GM18508 (cell line): ENCODE measurements at regions not wholly inside any gene's neighbourhood (a gene's known extent, or its start where the extent isn't known, plus 50 kb on each side); places are given as distances from the start of the nearest gene placed in this dataset.

Source experiments
- ATAC-seq: cut with Tn5 transposase; IDR thresholded peaks from one replicate; pipeline ENCODE4 v1.9.1; 2021; ENCODE audit warnings: moderate number of reproducible peaks; ENCODE audit not compliant: insufficient read depth, unreplicated experiment

DNA sequence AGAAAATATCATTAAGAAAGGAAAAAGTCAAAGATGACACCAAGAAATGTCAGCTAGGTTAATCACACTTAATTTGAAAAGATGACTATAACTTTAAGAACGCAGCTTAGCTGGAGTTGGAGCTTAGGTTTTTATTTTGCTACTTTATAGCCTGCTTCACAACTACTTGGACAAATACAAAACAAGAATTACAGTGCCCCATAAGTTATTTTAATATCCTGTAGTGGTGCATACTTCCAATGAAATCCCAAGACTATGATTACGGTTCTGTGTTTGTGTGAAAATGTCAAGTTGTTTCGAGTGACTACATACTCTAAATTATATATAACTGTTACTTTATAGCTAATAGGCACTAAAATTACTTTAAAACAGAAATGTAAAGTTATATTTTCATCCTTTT is 244.6 kb upstream of the MGMT start:
- no peak for ATAC-seq

DNA sequence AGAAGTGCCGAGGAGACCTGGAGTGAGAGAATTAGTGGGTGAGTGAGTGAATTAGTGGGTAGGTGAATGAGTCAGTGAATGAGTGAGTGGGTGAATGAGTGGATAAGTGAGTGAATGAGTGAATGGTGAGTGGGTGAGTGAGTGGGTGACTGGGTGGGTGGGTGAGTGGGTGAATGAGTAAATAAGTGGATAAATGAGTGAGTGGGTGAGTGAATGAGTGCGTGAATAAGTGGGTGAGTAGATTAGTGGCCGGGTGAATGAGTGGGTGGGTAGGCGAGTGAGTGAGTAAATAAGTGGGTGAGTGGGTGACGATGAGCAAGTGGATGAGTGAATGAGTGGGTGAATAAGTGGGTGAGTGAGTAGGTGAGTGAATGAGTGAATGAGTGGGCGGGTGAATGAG is 243.7 kb upstream of the MGMT start:
- ATAC-seq, result no peak

DNA sequence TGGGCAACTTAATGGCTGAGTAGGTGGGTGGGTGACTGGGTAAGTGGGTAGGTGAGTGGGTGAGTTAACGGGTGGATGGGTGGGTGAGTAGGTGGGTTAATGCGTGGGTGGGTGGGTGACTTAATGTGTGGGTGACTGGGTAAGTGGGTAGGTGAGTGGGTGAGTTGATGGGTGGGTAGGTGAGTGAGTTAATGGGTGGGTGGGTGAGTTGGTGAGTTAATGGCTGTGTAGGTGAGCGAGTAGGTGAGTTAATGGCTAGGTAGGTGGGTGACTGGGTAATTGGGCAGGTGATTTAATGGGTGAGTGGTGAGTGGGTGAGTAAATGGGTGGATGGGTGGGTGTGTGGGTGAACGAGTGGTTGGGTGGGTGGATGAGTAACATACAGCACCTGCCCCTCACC is 243.0 kb upstream of the MGMT start:
- no peak for ATAC-seq

DNA sequence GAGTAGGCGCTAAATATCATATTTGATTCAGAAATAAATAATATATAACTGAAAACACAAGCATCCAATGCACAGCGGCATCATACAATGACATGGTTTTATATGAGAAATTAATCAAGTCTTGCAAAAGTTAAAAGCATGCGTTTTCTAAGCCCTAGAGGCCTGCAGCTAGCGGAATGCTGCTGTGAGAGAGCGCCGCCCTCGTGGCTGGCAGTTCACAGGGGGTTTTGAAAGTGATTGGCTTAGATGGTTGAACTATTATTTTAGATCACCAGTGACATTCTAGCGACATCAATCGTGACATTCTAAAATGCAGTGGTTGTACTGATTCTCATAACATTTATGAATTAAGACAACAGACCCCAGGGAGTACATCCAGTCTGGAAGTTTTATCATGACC is 235.2 kb upstream of the MGMT start:
- no peak for ATAC-seq

DNA sequence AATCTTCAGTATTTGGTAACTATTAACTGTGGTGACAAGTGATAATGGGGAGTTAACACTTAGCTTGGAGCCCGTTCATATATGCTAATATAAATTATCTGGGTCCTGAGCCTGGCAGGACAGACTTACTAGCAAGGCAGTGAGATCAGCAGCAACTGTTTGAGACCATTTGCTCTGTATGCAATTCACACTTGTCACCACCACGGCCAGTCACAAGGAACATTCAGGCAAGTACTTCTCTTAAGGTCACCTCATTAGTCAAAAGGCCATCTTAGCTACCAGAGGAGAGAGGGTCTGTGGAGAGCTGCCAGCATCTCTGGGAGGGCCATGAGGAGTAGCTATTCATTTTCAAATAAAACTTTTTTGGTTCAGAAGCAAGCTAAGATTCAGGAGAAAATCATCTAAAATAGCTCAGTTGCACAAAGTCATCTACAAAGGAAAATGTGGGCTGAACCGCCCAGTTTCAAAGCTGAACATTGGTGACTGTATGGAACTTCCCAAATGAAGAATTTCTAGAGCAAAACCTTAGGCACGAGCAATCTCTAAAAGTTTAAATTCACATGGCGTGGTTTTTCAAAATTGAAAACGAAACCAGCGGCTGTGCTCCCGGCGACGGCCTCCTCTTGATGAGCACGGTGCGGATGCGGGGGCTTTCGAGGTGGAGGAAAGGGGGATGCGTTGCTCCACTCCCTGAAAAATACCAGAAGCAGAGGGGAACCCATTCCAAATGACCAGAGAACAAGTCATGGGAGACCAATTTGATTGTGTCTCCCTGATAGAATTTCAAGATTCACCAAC is 233.5 kb upstream of the MGMT start:
- no peak for ATAC-seq

DNA sequence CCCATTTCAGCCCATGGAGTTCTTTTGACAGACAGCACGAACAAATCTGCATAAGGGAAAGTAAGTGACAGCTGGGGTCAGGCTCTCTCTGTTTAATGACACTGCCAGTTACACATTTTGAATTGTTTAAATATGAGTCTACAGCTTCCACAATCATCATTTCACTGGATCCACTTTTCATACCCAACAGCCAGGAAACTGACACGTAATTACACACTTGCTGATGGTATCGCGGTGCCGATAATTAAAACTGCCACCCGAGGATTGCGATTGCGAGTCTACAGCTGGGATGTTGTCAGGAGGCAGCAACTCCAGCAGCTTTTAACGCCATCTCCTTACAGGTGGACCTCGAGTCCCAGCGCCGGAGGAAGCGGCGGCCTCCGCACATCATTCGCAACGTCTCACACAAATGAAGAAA is 230.8 kb upstream of the MGMT start:
- ATAC-seq, result no peak

DNA sequence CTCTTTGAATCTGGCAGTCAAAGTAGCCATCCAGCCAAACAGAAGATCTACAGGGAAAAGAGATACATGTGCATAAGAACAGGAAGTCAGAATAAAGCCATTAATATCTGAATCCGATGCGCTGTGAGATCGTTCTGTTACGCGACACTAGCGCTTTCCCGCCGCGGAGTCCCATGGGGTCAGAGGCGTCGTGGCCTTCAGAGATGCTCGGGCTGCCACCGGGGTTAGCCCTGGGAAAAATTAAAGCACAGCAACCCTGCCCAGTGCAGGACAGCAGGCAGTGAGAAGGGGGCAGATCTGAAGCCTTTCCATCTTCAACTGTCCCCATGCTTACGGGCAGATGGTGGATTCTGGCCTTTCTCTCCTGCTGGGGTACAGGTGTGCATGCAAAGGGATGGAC is 225.6 kb upstream of the MGMT start:
- no peak for ATAC-seq

DNA sequence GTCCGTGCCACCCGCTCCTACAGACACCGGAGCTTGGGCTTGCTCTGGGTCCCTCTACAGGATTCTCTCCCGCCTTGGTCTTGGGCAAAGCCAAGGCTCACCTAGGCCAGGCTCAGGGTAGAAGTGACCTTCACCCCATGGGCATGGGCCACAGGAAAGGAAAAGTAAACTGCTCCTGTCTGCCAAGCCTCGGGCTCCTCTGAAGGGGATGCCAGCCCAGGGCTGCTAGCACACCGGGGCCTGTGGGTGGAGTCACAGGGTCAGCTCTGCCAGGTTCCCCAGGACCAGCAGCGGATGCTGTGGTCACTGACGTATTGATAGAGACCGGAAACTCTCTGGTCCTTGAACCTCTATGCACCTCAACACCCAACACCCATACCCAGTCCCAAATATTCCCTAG is 222.7 kb upstream of the MGMT start:
- ATAC-seq, result no peak

DNA sequence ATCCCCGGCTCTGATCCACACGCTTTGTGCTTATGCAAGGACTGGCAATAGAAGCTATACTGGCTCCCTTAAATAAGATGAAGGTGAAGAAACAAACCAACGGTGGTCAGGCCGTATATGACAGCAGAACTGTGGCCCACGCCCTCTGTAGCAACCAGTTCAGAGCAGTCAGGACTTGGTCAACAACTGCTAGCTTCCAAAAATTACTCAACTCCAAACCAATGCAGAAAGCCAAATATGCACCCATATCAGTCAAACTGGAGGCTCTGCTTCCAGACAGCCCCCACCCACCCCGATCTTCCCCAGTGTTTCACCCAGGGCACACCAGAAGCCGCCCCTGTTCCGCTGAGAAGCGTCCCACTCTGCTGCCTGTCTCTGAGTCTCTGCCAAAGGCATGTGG is 222.3 kb upstream of the MGMT start:
- no peak for ATAC-seq

DNA sequence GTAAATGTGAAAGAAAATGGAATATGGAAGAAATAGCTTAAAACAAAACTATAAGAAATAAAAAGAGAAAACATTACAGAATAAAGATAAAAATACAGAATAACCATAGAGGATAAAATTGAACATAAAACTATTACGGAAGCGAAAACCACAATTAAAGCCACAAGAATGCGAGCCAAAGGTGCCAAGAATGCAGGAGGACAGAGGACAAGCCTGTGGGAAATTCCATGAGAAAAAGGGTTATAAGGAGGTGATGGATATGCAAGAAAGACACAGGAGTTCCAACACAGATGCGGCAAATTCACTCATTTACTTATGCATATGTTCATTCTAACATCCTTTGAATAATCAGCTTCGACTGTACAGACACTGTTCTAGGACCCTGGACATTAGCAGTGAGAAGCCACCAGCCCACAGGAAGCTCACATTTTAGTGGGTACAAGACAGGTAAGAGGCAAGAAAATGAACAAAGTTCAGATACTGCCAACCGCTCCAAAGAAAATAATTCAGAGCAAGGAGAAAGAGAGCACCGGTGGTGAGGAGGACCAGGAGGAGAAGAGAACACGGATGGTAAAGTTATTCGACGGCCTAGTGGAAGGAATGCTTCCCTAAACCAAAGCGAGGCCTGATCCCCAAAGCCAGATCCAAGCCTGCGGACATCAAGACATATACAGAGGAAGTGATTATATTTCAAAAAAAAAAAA is 213.7 kb upstream of the MGMT start:
- no peak for ATAC-seq

DNA sequence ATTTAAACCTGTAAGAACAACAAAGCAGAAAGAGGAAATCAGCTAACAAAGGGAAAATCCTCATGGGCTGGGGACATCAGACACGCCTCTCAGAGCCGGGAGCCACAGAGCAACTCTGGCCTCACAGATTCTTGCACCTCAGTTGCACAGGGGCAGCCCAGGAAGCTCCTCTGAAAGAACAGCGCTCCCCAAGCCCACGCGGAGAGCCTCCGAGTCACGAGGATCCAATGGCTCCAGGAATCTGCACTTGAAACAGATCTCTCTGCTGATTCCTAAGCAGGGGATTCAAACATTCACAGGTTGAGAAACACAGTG is 213.2 kb upstream of the MGMT start:
- ATAC-seq, result no peak

DNA sequence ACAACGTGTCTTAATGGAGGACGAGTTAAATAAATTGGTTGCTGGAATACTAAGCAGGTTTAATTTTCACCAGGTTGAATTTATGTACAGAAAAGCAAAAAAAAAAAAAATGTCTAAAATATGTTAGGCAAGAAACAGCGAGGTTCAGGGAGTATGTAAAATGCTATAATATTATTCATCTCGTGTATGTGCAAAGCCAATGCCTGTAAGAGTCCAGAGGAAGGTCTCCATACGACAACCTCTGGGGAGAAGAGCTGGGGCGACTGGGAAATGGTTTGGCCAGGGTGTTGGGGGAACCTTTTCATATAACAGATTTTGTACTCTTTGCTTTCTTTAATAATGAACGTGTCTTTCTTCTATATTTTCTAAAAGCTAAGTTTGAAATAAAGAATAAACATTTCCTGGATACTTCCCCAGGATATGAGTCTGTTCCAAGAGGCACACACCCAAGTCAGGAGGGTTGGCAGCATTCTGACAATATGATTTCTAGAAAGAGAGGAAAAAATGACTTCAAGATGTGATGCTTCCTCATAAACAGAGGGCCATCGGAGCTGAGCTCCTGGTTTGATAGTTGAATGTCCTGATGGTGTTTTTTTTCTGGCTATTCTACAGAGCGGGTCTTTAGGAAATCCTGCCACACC is 208.6 kb upstream of the MGMT start:
- no peak for ATAC-seq

DNA sequence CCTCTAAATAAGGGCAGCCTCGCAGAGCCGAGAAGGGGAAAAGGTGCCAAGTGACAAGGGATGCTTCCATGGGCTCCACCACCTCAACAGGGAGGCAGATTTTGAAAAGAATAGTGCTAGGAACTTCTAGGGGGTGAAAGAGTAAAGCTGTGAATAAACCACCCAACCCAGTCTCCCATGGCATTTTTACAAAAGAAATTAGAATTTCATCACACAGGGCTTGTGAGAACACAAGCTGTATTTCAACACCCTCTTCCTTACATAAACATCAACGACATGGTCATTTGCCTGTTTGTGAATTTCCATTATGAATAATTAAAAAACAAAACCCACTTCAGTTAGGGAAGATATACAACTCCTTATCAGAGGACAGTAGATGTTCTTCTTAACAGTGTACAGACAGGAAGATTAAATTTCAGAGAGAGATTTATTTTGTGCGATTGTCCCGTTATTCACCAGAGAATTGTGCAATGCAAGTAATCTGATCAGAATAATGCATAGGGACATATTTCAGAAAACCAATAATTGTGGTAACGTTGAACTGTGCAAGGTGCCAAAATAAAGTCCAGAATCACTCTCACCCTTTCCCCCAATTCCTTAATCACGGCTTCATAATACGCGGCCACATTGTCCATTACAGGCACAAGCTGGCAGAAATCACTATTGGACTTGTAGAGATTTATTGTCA is 207.8 kb upstream of the MGMT start:
- no peak for ATAC-seq

DNA sequence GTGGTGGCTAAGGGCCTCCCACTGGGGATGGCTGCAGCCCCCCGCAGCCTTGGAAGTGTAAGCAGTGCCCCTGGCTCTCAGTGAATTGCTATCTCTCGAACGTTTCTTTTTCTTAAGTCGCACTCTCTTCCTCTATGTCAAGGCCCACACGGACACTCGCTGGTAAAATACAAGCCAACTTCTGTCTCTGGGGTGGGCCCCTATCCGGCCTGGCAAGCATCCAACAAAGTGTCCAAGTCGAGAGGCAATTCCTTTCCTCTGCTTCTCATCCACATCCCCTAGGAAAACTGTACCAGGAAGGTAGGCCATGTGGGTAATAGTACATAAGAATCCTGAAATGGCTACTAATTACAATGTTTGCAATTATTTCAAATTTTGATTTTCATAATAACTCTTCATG is 194.9 kb upstream of the MGMT start:
- no peak for ATAC-seq

DNA sequence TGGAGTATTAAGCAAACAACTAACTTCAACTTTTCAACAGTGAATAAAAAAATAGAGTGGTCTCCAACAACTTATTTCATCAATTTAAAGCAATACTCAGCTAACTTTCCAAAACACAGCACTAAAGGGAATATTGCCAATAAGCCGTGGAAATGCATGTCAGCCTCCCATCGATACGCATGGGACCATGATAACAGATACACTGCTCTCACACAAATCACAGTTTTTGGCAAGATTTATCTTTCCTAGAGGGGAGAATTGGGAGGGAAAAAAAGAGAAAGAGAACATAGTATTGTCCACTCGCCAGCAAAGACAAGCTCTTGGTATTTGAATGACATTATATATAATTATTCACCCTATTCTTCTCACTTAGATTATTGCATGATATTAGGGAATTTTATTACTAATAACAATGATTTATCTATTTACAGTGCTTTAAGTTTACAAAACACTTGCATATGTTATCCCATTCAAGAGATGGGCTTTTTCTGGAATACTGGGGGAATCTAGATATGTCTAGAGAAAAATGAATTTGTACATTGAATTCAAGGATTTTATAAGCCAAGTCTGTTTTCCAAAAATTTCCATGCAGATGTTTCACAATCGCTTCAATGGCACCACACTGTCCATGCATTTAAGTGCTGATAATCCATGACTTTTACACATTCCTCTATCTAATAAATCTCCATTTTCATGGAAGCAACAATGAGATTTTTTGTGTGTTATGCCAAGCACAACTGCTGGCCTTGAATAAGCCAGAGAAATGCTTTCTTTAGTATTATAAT is 194.0 kb upstream of the MGMT start:
- ATAC-seq, result no peak

DNA sequence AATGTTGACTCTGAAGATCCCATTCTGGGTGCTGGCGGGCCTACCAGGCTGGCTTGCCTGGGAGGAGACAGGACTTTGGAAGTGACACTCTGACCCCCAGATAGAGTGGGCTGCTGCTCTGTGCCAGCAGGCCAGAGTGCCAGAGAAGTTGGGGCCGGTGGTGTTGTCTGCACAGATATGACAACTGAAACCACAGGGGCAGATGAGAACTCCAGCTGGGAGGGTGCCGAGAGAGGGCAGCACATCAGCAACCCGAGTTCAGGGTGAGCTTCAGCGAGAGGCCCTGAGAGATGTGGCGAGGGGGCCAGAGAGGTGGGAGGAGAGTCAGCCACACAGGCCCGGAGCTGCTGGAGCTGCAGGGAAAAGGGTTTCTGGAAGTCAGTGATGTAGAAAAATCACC is 193.2 kb upstream of the MGMT start:
- ATAC-seq, result no peak

DNA sequence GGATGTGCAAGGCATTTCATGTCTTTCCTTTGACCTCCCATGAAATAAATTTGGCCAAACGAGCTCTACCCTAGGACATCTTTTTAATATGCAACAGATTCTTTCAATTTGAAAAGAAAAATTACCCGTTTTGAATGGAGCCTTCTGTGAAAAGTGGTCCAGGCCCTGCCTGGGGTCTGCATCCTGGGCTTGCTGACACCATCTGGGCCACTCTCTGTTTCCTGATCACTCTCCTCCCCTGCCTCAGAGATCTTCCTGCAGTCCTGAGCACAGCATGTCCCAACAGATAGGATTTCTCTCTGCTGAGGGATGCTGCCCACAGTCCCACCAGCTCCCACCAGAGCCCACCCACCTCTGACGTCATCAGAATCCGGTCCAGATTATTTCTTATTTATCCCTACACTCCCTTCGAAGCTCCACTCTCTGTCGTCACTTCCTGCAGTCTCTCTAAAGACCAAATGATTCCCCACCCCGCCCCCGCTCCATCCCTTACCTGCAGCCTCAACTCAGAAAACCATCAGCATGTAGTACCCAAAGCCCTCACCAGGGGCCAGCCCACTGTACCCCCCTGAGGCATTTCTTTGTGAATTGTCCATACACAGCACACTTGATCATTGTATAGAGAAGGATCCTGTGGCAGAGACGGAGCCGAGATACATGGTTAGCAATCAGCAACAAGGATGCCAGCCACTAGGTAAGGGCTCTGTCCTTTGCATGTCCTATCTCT is 192.1 kb upstream of the MGMT start:
- ATAC-seq, result no peak

DNA sequence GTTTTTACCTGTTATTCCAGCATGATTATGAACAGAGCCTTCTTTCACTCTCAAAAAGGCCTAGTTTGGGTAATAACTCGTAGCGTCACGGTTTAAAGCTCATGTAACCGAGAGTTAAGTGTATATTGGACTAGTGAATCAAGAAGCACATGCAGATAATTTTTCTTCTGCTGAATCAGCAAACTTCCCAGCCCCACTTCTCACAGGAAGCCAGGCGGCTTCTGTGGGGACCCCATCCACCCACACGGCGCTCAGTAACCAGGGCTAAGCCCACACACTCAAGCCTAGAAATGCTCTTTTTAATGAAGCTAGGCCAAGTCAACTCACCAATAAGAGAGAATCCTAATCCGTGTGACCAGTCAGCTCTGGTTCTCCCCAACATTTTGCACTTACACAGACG is 191.2 kb upstream of the MGMT start:
- no peak for ATAC-seq

DNA sequence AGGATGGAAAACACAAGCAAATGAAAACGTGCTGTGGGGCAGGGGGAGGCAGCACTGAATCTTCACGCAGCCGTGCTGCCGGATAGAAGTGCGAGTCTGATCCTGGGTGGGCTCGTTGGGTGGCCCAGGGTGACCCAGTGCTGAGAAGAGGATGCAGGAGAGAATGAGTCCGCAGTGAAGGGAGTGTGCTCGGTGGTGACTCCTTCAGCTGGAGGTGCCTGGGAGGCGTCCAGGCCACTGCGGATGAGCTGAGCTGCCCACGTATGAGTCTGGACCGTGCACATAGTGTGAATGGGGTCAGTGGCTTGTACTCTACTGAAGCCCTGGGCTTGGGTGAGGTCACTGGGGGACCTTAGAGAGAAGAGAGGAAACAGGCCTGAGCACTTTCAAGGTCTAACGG is 190.0 kb upstream of the MGMT start:
- no peak for ATAC-seq

DNA sequence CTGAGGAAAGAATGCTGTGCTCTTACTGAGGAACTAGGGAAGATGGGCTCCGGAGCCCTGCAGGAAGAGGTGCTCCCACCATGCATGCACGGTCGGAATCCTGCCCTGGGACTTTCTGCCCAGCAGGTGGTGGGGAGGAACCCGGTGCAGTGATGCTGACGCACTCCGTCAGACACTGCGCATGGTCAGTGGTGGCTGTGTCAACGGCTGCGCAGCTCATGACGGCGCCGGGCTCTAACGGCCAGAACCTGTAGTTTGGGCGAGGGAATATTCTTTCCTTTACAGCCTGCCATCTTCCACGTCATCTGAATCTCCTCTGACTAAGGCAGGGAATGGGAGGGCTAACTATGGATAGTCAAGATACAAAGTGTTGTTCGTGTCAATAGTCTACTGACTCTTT is 189.2 kb upstream of the MGMT start:
- ATAC-seq, result no peak
